Stimulated activated CD8-positive, alpha-beta memory T cell treated with anti-CD3 and anti-CD28 coated beads, Interleukin-2, amount 100 ng/mL, for 48 hours (primary cell): ENCODE measurements at regions not wholly inside any gene's neighbourhood (a gene's known extent, or its start where the extent isn't known, plus 50 kb on each side); places are given as distances from the start of the nearest gene placed in this dataset.
"Not testable (repeated sequence)": the region's sequence is repeated elsewhere in the genome, so short reads cannot be mapped to it uniquely, and the experiment has no call there.

Experiments used
- DNase-seq, 2 donors: peaks; one replicate each; pipeline ENCODE4 v3.0.0-alpha.2; 2020; ENCODE audit warnings: low read depth in 2 of 2

GRCh38 chr2:132318481-132318880 is 98.1 kb upstream of the GPR39 start:
- DNase-seq, result not testable (repeated sequence)

GRCh38 chr2:132324005-132324404 is 92.6 kb upstream of the GPR39 start:
- not testable (repeated sequence) for DNase-seq

GRCh38 chr2:132332345-132333033 is 84.1 kb upstream of the GPR39 start:
- not testable (repeated sequence) for DNase-seq

- not testable (repeated sequence) for DNase-seq
These were observed 79.5 kb upstream of the GPR39 start for GRCh38 chr2:132337135-132337534.

GRCh38 chr2:132337844-132338243 is 78.8 kb upstream of the GPR39 start:
- not testable (repeated sequence) for DNase-seq

- not testable (repeated sequence) for DNase-seq
These were observed 69.4 kb upstream of the GPR39 start for GRCh38 chr2:132347041-132347780.

GRCh38 chr2:132349092-132349687 is 67.4 kb upstream of the GPR39 start:
- DNase-seq, result not testable (repeated sequence)

- DNase-seq, result not testable (repeated sequence)
These were observed 64.9 kb upstream of the GPR39 start for GRCh38 chr2:132351668-132352067.

- not testable (repeated sequence) for DNase-seq
These were observed 64.1 kb upstream of the GPR39 start for GRCh38 chr2:132352481-132353001.

GRCh38 chr2:132353380-132353779 is 63.2 kb upstream of the GPR39 start:
- not testable (repeated sequence) for DNase-seq

GRCh38 chr2:132360964-132361363 is 55.6 kb upstream of the GPR39 start:
- not testable (repeated sequence) for DNase-seq

- not testable (repeated sequence) for DNase-seq
These were observed 55.1 kb upstream of the GPR39 start for GRCh38 chr2:132361498-132361897.

GRCh38 chr2:132363352-132363751 is 53.3 kb upstream of the GPR39 start:
- DNase-seq, result not testable (repeated sequence)

- not testable (repeated sequence) for DNase-seq
These were observed 50.6 kb upstream of the GPR39 start for GRCh38 chr2:132365963-132366362.

- DNase-seq, result no peak
These were observed 50.0 kb upstream of the GPR39 start for GRCh38 chr2:132366421-132367180.
